HCT116 (cell line): ENCODE measurements at regions not wholly inside any gene's neighbourhood (a gene's known extent, or its start where the extent isn't known, plus 50 kb on each side); places are given as distances from the start of the nearest gene placed in this dataset.

ENCODE experiments used
- ATAC-seq: fragments of 200-7000 bp; cut with Tn5 transposase; 2 replicates; pipeline ENCODE4 v1.9.1; 2020; ENCODE audit warnings: mild to moderate bottlenecking, moderate library complexity
- BruUV-seq: library from RNA; stranded (reverse); fragments of 400-500 nt; replicated peaks from 2 replicates; lab custom pipeline; 2021; lab: Mats Ljungman, UMichigan
- CTCF ChIA-PET: fragments of 300-600 bp; sonication (Branson Sonifier 250); formaldehyde crosslinking; loops from one replicate; lab custom pipeline; 2021; ENCODE audit warnings: antibody characterized with exemption; lab: Charles Lee
- POLR2A ChIA-PET: fragments of 300-600, 350-600 bp; sonication (Branson Sonifier 250); formaldehyde crosslinking; loops from one replicate; lab custom pipeline; 2021; ENCODE audit warnings: antibody characterized with exemption; lab: Charles Lee
- RAD21 ChIA-PET, 2 experiments: fragments of 300-600 bp; sonication (Branson Sonifier 250); formaldehyde crosslinking; loops; one replicate each; lab custom pipeline; 2023; ENCODE audit warnings: low total read pairs in 2 of 2; ENCODE audit not compliant: uncharacterized antibody in 2 of 2, unreplicated experiment in 2 of 2, low non-redundant PET in 1 of 2; lab: Charles Lee
- DNase-seq: peaks from one replicate; pipeline ENCODE4 v3.0.0-alpha.2; 2010; ENCODE audit warnings: low read depth, low spot score
- H2AFZ ChIP-seq: fragments of 200-600 bp; shearing (Covaris generic), sonication (generic); 2 replicates; pipeline ENCODE4 v1.6.1; 2017; ENCODE audit warnings: low read depth, mixed run types, mixed read lengths, antibody characterized with exemption, low read length; ENCODE audit not compliant: poor library complexity, severe bottlenecking
- H3K27ac ChIP-seq: 2 replicates; pipeline ENCODE4 v1.5.1; 2012; ENCODE audit warnings: low read depth, low read length
- H3K27me3 ChIP-seq: fragments of 200-600 bp; sonication (generic); 2 replicates; pipeline ENCODE4 v1.6.1; 2016; ENCODE audit warnings: mixed run types, low read length, mixed read lengths; ENCODE audit not compliant: insufficient read depth
- H3K36me3 ChIP-seq, 2 experiments: fragments of 200-500 bp in 1 of 2; fragments of 200-600 bp in 1 of 2; sonication (Bioruptor generic) in 1 of 2; sonication (generic) in 1 of 2; 2 replicates each; pipeline versions ENCODE4 v1.5.1 to v1.6.1; 2014 to 2016; ENCODE audit warnings: low read length in 2 of 2, inconsistent platforms in 1 of 2, mixed read lengths in 1 of 2, mixed run types in 1 of 2; ENCODE audit not compliant: insufficient read depth in 2 of 2, control insufficient read depth in 1 of 2
- H3K4me1 ChIP-seq, 2 experiments: fragments of 200-600 bp in 1 of 2; sonication (generic) in 1 of 2; 2 replicates each; pipeline versions ENCODE4 v1.5.1 to v1.6.1; 2012 to 2017; ENCODE audit warnings: low read length in 2 of 2, inconsistent platforms in 1 of 2, mild to moderate bottlenecking in 1 of 2, mixed read lengths in 1 of 2, mixed run types in 1 of 2, moderate library complexity in 1 of 2; ENCODE audit not compliant: insufficient read depth in 2 of 2, control insufficient read depth in 1 of 2
- H3K4me2 ChIP-seq: fragments of 200-600 bp; sonication (generic); 2 replicates; pipeline ENCODE4 v1.6.1; 2017; ENCODE audit warnings: mixed run types, low read length, mixed read lengths
- H3K4me3 ChIP-seq, 2 experiments: fragments of 200-600 bp in 1 of 2; sonication (generic) in 1 of 2; replicated peaks in 1 of 2; 2 replicates each; pipeline ENCODE4 v1.5.1; 2011 to 2016; ENCODE audit warnings: low read length in 2 of 2, control low read depth in 1 of 2, low read depth in 1 of 2, mild to moderate bottlenecking in 1 of 2, mixed read lengths in 1 of 2, mixed run types in 1 of 2
- H3K79me2 ChIP-seq: fragments of 200-600 bp; sonication (generic); 2 replicates; pipeline ENCODE4 v1.6.1; 2017; ENCODE audit warnings: mild to moderate bottlenecking, mixed run types, low read length, moderate library complexity, mixed read lengths; ENCODE audit not compliant: insufficient read depth
- H3K9ac ChIP-seq: fragments of 200-600 bp; sonication (generic); 2 replicates; pipeline ENCODE4 v1.6.1; 2016; ENCODE audit warnings: low read length, mixed read lengths
- H3K9me2 ChIP-seq: fragments of 200-600 bp; sonication (generic), shearing (Covaris generic); 2 replicates; pipeline ENCODE4 v1.6.1; 2017; ENCODE audit warnings: mixed run types, mild to moderate bottlenecking, moderate library complexity; ENCODE audit not compliant: insufficient read depth
- H3K9me3 ChIP-seq, 2 experiments: fragments of 200-500 bp in 1 of 2; fragments of 200-600 bp in 1 of 2; sonication (Bioruptor generic) in 1 of 2; sonication (generic) in 1 of 2; 2 replicates each; pipeline ENCODE4 v1.6.1; 2014 to 2017; ENCODE audit warnings: low read length in 2 of 2, mixed read lengths in 2 of 2, inconsistent platforms in 1 of 2, low read depth in 1 of 2, mild to moderate bottlenecking in 1 of 2, mixed run types in 1 of 2, moderate library complexity in 1 of 2; ENCODE audit not compliant: control insufficient read depth in 1 of 2, insufficient read depth in 1 of 2
- H4K20me1 ChIP-seq: fragments of 200-600 bp; sonication (generic), shearing (Covaris generic); 2 replicates; pipeline ENCODE4 v1.6.1; 2017; ENCODE audit warnings: mixed run types, mild to moderate bottlenecking, moderate library complexity; ENCODE audit not compliant: insufficient read depth
- CBX3 ChIP-seq: IDR thresholded peaks from 2 replicates; pipeline ENCODE4 v1.6.1; 2012; ENCODE audit warnings: low read depth
- ELF1 ChIP-seq: IDR thresholded peaks from 2 replicates; pipeline ENCODE4 v1.6.1; 2012; ENCODE audit warnings: low read depth, borderline replicate concordance
- EZH2phosphoT487 ChIP-seq: fragments of 200-600 bp; IDR thresholded peaks from 2 replicates; pipeline ENCODE4 v1.6.1; 2018; ENCODE audit warnings: antibody characterized with exemption, borderline replicate concordance
- FOSL1 ChIP-seq: IDR thresholded peaks from 2 replicates; pipeline ENCODE4 v1.6.1; 2012; ENCODE audit warnings: low read depth
- JUND ChIP-seq: IDR thresholded peaks from 2 replicates; pipeline ENCODE4 v1.6.1; 2012
- POLR2AphosphoS5 ChIP-seq: IDR thresholded peaks from 2 replicates; pipeline ENCODE4 v1.6.1; 2011; ENCODE audit warnings: mild to moderate bottlenecking, low read depth, low read length, moderate library complexity
- REST ChIP-seq: IDR thresholded peaks from 2 replicates; pipeline ENCODE4 v1.6.1; 2012; ENCODE audit warnings: low read depth
- SIN3A ChIP-seq: IDR thresholded peaks from 2 replicates; pipeline ENCODE4 v1.6.1; 2012; ENCODE audit warnings: low read depth
- SP1 ChIP-seq: IDR thresholded peaks from 2 replicates; pipeline ENCODE4 v1.6.1; 2012; ENCODE audit warnings: low read depth
- SRF ChIP-seq: IDR thresholded peaks from 2 replicates; pipeline ENCODE4 v1.6.1; 2012; ENCODE audit warnings: low read depth
- TCF7L2 ChIP-seq: IDR thresholded peaks from 2 replicates; pipeline ENCODE4 v1.7.0; 2011; ENCODE audit warnings: borderline replicate concordance, inconsistent platforms; ENCODE audit not compliant: insufficient read depth, insufficient read length; ENCODE audit errors: extremely low read depth
- YY1 ChIP-seq: IDR thresholded peaks from 2 replicates; pipeline ENCODE4 v1.6.1; 2011; ENCODE audit warnings: low read length, low read depth, moderate library complexity, mild to moderate bottlenecking; ENCODE audit not compliant: insufficient replicate concordance; ENCODE audit errors: extremely low read depth
- ZFX ChIP-seq: fragments of 450-650 bp; IDR thresholded peaks from 2 replicates; pipeline ENCODE4 v1.6.1; 2017
- intact Hi-C: fragments of 100-400 bp; cut with micrococcal nuclease; formaldehyde crosslinking; loops from 2 replicates; pipeline ENCODE4 v1.10.0; 2022

GRCh38 chr3:124075753-124076152 lies 83.8 kb upstream of the ROPN1 start:
- no peak overlapping the region for H3K9ac ChIP-seq
- intact Hi-C loops = no loop called here

More at GRCh38 chr3:124075753-124076152, 83.8 kb upstream of the ROPN1 start:
- ChIA-PET POLR2A (no interaction called here), RAD21 (no interaction called here), CTCF (no interaction called here)
- no peak overlapping the region for H3K4me3 ChIP-seq
- no peaks in the 10 kb centered on the region for H3K9me2 ChIP-seq
- TF ChIP-seq POLR2AphosphoS5 = no peak
- no peak for TF ChIP-seq YY1
- TF ChIP-seq SP1 = no peak
- no peak for TF ChIP-seq SIN3A
- no peak for TF ChIP-seq CBX3
- no peak for TF ChIP-seq TCF7L2
- TF ChIP-seq SRF = no peak
- TF ChIP-seq ZFX = no peak
- no peak for TF ChIP-seq FOSL1
- no peak for TF ChIP-seq EZH2phosphoT487
- TF ChIP-seq JUND = no peak
- no peak for TF ChIP-seq ELF1
- TF ChIP-seq REST = no peak
- no TSS peak for BruUV-seq
- H3K4me2 ChIP-seq = no peak overlapping the region
- DNase-seq (no peak), ATAC-seq (no peak)
- no peak overlapping the region for H2AFZ ChIP-seq
- H3K9me3 ChIP-seq = no peaks in the 10 kb centered on the region
- H3K79me2 ChIP-seq = no peaks in the 10 kb centered on the region
- H3K27ac ChIP-seq = no peak overlapping the region
- no peaks in the 10 kb centered on the region for H3K36me3 ChIP-seq
- H4K20me1 ChIP-seq = no peaks in the 10 kb centered on the region
- peaks cover 70% of the 10 kb centered on the region for H3K27me3 ChIP-seq
- H3K4me1 ChIP-seq = no peaks in the 10 kb centered on the region
